HepG2 (cell line): ENCODE measurements at regions not wholly inside any gene's neighbourhood (a gene's known extent, or its start where the extent isn't known, plus 50 kb on each side); places are given as distances from the start of the nearest gene placed in this dataset.

Experiments used
- ATAC-seq: fragments of 200-7000 bp; cut with Tn5 transposase; 3 replicates; pipeline ENCODE4 v1.9.1; 2020; ENCODE audit warnings: mild to moderate bottlenecking, moderate library complexity
- BruUV-seq: library from RNA; stranded (reverse); fragments of 400-500 nt; replicated peaks from 2 replicates; lab custom pipeline; 2021; lab: Mats Ljungman, UMichigan
- CTCF ChIA-PET: fragments of 300-600 bp; formaldehyde crosslinking; extraction: SDS; loops from one replicate; lab custom pipeline; 2021; ENCODE audit warnings: low total read pairs, inconsistent platforms, low intra/inter-chr PET ratio; lab: Yijun Ruan, JAX
- POLR2A ChIA-PET: fragments of 350-600 bp; sonication (Branson Sonifier 250); formaldehyde crosslinking; loops from one replicate; lab custom pipeline; 2020; ENCODE audit warnings: antibody characterized with exemption, inconsistent platforms; lab: Yijun Ruan, JAX
- DNase-seq: peaks from one replicate; pipeline ENCODE4 v3.0.0-alpha.2; 2015; ENCODE audit warnings: low spot score
- FAIRE-seq: peaks from 3 replicates; lab custom pipeline; 2011; peaks lifted over from hg19 to GRCh38; lab: Jason Lieb, UNC
- H2AFZ ChIP-seq: one replicate; pipeline ENCODE4 v1.6.1; 2011; ENCODE audit warnings: low read length, inconsistent platforms
- H3K27ac ChIP-seq: fragments of 300-600 bp; 3 replicates; pipeline ENCODE4 v1.8.0; 2011; ENCODE audit warnings: mixed run types, mild to moderate bottlenecking, mixed read lengths, low read length, inconsistent platforms; ENCODE audit not compliant: insufficient read depth; ENCODE audit errors: extremely low read length
- H3K27me3 ChIP-seq, 2 experiments: fragments of 200-600 bp in 1 of 2; 2 replicates in 1 of 2; 3 replicates in 1 of 2; pipeline versions ENCODE4 v1.6.0 to v1.8.0; 2011; ENCODE audit warnings: low read length in 2 of 2, mild to moderate bottlenecking in 2 of 2, moderate library complexity in 2 of 2, inconsistent platforms in 1 of 2; ENCODE audit not compliant: insufficient read depth in 2 of 2, control insufficient read depth in 1 of 2
- H3K36me3 ChIP-seq, 2 experiments: fragments of 200-600 bp in 1 of 2; replicated peaks in 1 of 2; 2 replicates in 1 of 2; 3 replicates in 1 of 2; pipeline versions ENCODE4 v1.5.1 to v1.8.0; 2011; ENCODE audit warnings: low read length in 2 of 2, inconsistent platforms in 1 of 2; ENCODE audit not compliant: insufficient read depth in 2 of 2, control insufficient read depth in 1 of 2
- H3K4me1 ChIP-seq: 2 replicates; pipeline ENCODE4 v1.5.1; 2012; ENCODE audit warnings: low read length, inconsistent platforms; ENCODE audit not compliant: insufficient read depth
- H3K4me2 ChIP-seq: 2 replicates; pipeline ENCODE4 v1.6.0; 2011; ENCODE audit warnings: low read depth, low read length, inconsistent platforms
- H3K4me3 ChIP-seq, 3 experiments: fragments of 200-600 bp in 1 of 3; sonication (generic), shearing (Covaris generic) in 1 of 3; replicated peaks in 1 of 3; 2 replicates each; pipeline ENCODE4 v1.5.1; 2011 to 2016; ENCODE audit warnings: low read length in 3 of 3, inconsistent platforms in 2 of 3, low read depth in 2 of 3, mild to moderate bottlenecking in 2 of 3, control low read depth in 1 of 3, mixed read lengths in 1 of 3; ENCODE audit not compliant: insufficient read depth in 1 of 3
- H3K79me2 ChIP-seq: one replicate; pipeline ENCODE4 v1.6.1; 2011; ENCODE audit warnings: low read length, inconsistent platforms; ENCODE audit not compliant: insufficient read depth
- H3K9ac ChIP-seq: 2 replicates; pipeline ENCODE4 v1.6.0; 2011; ENCODE audit warnings: mild to moderate bottlenecking, low read depth, low read length, inconsistent platforms; ENCODE audit not compliant: insufficient read depth
- H3K9me3 ChIP-seq: 2 replicates; pipeline ENCODE4 v1.5.1; 2012; ENCODE audit warnings: mild to moderate bottlenecking, low read length
- H4K20me1 ChIP-seq: 2 replicates; pipeline ENCODE4 v1.6.0; 2011; ENCODE audit warnings: inconsistent platforms, mild to moderate bottlenecking, low read length, moderate library complexity; ENCODE audit not compliant: insufficient read depth
- HNRNPL ChIP-seq: fragments of 200-400 bp; formaldehyde crosslinking; IDR thresholded peaks from 2 replicates; pipeline ENCODE4 v1.6.1; 2017; ENCODE audit warnings: mild to moderate bottlenecking, low read depth, low read length
- ONECUT2 ChIP-seq: sonication (generic); formaldehyde crosslinking; IDR thresholded peaks from 2 replicates; pipeline ENCODE4 v1.4.0; 2020; ENCODE audit warnings: missing genetic modification reagents
- RELA ChIP-seq: sonication (generic); formaldehyde crosslinking; IDR thresholded peaks from 2 replicates; pipeline ENCODE4 v1.4.0; 2020; ENCODE audit warnings: missing genetic modification reagents
- SATB2 ChIP-seq: sonication (generic); formaldehyde crosslinking; IDR thresholded peaks from 2 replicates; pipeline ENCODE4 v1.5.0; 2020; ENCODE audit warnings: missing genetic modification reagents
- ZNF230 ChIP-seq: sonication (generic); formaldehyde crosslinking; IDR thresholded peaks from 2 replicates; pipeline ENCODE4 v1.4.0; 2020; ENCODE audit warnings: mild to moderate bottlenecking, missing genetic modification reagents
- ZNF234 ChIP-seq: sonication (generic); formaldehyde crosslinking; conservative IDR thresholded peaks from 2 replicates; pipeline ENCODE4 v1.5.1; 2020; ENCODE audit warnings: mild to moderate bottlenecking, missing genetic modification reagents
- ZNF678 ChIP-seq: sonication (generic); formaldehyde crosslinking; IDR thresholded peaks from 2 replicates; pipeline ENCODE4 v1.4.0; 2020; ENCODE audit warnings: mild to moderate bottlenecking, missing genetic modification reagents
- ZNF773 ChIP-seq: sonication (generic); formaldehyde crosslinking; IDR thresholded peaks from 2 replicates; pipeline ENCODE4 v1.4.0; 2020; ENCODE audit warnings: missing genetic modification reagents, borderline replicate concordance
- WGBS: methylation state at CpG from one replicate; pipeline ENCODE4 v1.1.6; 2017; ENCODE audit warnings: low lambda C conversion rate; 5-methylcytosine and 5-hydroxymethylcytosine counted together
- in situ Hi-C: cut with HindIII; loops from 2 replicates; pipeline ENCODE4 v1.10.0; 2017; ENCODE audit warnings: low pct_unique_long_range_greater_than_20kb; ENCODE audit not compliant: extremely low pct_ligation_motif_present
- intact Hi-C: fragments of 100-400 bp; cut with micrococcal nuclease; formaldehyde crosslinking; loops from one replicate; pipeline ENCODE4 v1.10.0; 2022; ENCODE audit not compliant: unreplicated experiment
- TF ChIP-seq, protein P1 (sequence below): sonication (generic); formaldehyde crosslinking; IDR thresholded peaks from 2 replicates; pipeline ENCODE4 v1.4.0; 2020; ENCODE audit warnings: missing genetic modification reagents; ENCODE audit errors: not compliant biosample characterization
- TF ChIP-seq, protein P2 (sequence below): sonication (generic); formaldehyde crosslinking; IDR thresholded peaks from 2 replicates; pipeline ENCODE4 v1.4.0; 2020; ENCODE audit warnings: missing genetic modification reagents
- TF ChIP-seq, protein P3 (sequence below): sonication (generic); formaldehyde crosslinking; IDR thresholded peaks from 2 replicates; pipeline ENCODE4 v1.5.0; 2020; ENCODE audit warnings: mild to moderate bottlenecking, missing genetic modification reagents

DNA sequence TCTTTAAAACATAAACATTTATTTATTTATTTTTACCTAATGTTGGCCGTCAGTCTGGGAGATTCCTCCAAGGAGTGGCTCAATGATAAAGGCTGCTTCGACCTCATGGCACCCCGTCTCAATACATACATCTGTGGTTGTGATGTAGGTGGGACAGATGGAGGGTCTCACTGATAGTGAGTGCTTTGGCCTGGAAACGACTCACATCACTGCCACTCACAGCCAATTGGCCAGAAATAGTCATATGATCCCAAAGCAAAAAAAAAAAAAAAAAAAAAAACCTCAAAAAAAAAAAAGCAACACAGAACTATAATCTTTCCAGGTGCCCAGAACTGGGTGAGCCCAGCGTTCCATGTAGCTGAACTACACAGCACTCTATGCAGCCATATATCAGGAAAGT is 125.4 kb downstream of the PSAT1 start (continued):
- TF ChIP-seq, protein P1, sequence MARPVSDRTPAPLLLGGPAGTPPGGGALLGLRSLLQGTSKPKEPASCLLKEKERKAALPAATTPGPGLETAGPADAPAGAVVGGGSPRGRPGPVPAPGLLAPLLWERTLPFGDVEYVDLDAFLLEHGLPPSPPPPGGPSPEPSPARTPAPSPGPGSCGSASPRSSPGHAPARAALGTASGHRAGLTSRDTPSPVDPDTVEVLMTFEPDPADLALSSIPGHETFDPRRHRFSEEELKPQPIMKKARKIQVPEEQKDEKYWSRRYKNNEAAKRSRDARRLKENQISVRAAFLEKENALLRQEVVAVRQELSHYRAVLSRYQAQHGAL (CRISPR knock-in tag) = no peak
- TF ChIP-seq ONECUT2 (CRISPR knock-in tag) = no peak
- no peak for TF ChIP-seq RELA (CRISPR knock-in tag)
- TF ChIP-seq ZNF230 (CRISPR knock-in tag) = no peak
- no peak for TF ChIP-seq ZNF678 (CRISPR knock-in tag)
- TF ChIP-seq, protein P2, sequence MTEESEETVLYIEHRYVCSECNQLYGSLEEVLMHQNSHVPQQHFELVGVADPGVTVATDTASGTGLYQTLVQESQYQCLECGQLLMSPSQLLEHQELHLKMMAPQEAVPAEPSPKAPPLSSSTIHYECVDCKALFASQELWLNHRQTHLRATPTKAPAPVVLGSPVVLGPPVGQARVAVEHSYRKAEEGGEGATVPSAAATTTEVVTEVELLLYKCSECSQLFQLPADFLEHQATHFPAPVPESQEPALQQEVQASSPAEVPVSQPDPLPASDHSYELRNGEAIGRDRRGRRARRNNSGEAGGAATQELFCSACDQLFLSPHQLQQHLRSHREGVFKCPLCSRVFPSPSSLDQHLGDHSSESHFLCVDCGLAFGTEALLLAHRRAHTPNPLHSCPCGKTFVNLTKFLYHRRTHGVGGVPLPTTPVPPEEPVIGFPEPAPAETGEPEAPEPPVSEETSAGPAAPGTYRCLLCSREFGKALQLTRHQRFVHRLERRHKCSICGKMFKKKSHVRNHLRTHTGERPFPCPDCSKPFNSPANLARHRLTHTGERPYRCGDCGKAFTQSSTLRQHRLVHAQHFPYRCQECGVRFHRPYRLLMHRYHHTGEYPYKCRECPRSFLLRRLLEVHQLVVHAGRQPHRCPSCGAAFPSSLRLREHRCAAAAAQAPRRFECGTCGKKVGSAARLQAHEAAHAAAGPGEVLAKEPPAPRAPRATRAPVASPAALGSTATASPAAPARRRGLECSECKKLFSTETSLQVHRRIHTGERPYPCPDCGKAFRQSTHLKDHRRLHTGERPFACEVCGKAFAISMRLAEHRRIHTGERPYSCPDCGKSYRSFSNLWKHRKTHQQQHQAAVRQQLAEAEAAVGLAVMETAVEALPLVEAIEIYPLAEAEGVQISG = no peak

DNA sequence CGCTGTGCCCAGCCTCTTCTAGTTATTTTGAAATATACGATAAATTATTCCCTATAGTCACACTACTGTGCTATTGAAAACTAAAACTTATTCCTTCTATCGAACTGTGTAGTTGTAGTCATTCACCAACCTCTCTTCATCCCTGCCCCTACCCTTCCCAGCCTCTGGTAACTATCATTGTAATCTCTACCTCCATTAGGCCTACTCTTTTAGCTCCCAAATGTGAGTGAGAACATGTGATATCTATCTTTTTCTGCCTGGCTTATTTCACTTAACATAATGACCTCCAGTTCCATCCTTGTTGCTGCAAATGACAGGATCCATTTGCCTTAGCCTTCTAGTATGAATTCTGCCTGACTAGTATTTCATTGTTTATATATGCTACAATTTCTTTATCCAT is 127.4 kb downstream of the PSAT1 start:
- no peaks in the 10 kb centered on the region for H3K27me3 ChIP-seq
- ATAC-seq = no peak

More for the DNA sequence above, 127.4 kb downstream of the PSAT1 start:
- 74% methylated on average over 3 of the region's 3 CpGs for WGBS
- in situ Hi-C loops (no loop called here), intact Hi-C loops (no loop called here)
- CTCF ChIA-PET = no interaction called here
- no peaks in the 10 kb centered on the region for H4K20me1 ChIP-seq
- no peak overlapping the region for H2AFZ ChIP-seq
- FAIRE-seq (no peak), DNase-seq (no peak)
- no peak overlapping the region for H3K4me3 ChIP-seq
- no peaks in the 10 kb centered on the region for H3K36me3 ChIP-seq
- no peak overlapping the region for H3K4me2 ChIP-seq
- H3K9ac ChIP-seq = no peak overlapping the region
- H3K9me3 ChIP-seq = no peaks in the 10 kb centered on the region
- no TSS peak for BruUV-seq
- H3K79me2 ChIP-seq = no peaks in the 10 kb centered on the region
- POLR2A ChIA-PET = no interaction called here
- TF ChIP-seq SATB2 (CRISPR knock-in tag) (no peak), HNRNPL (no peak), ZNF773 (CRISPR knock-in tag) (no peak), ZNF234 (CRISPR knock-in tag) (no peak)
- TF ChIP-seq, protein P3, sequence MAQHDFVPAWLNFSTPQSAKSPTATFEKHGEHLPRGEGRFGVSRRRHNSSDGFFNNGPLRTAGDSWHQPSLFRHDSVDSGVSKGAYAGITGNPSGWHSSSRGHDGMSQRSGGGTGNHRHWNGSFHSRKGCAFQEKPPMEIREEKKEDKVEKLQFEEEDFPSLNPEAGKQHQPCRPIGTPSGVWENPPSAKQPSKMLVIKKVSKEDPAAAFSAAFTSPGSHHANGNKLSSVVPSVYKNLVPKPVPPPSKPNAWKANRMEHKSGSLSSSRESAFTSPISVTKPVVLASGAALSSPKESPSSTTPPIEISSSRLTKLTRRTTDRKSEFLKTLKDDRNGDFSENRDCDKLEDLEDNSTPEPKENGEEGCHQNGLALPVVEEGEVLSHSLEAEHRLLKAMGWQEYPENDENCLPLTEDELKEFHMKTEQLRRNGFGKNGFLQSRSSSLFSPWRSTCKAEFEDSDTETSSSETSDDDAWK (CRISPR knock-in tag) = no peak
- H3K4me1 ChIP-seq = no peaks in the 10 kb centered on the region
- no peak overlapping the region for H3K27ac ChIP-seq
